ENCODE measurements at regions not wholly inside any gene's neighbourhood (a gene's known extent, or its start where the extent isn't known, plus 50 kb on each side); places are given as distances from the start of the nearest gene placed in this dataset.

GRCh38 chr10:78687626-78688025 is 381.1 kb upstream of the ZMIZ1 start:
- intact Hi-C loops (cut with micrococcal nuclease): no loop called here
- no peaks in the 10 kb centered on the region for H3K4me1 ChIP-seq (ENCODE audit: insufficient read depth, low read length)
- ATAC-seq (no peak), DNase-seq (no peak)
- no peaks in the 10 kb centered on the region for H3K9me2 ChIP-seq (replicated peaks; ENCODE audit: low read length)
- no peaks in the 10 kb centered on the region for H4K20me1 ChIP-seq (ENCODE audit: low read length)
- H3F3A ChIP-seq (ENCODE audit: low read length, unreplicated experiment): no peaks in the 10 kb centered on the region
- no peak overlapping the region for H3K4me2 ChIP-seq (ENCODE audit: low read length)
- peaks cover 6% of the 10 kb centered on the region for H3K27me3 ChIP-seq (ENCODE audit: low read length)
- ChIA-PET POLR2A (ENCODE audit: unreplicated experiment) (no interaction called here), CTCF (no interaction called here)
- no TSS peak for BruUV-seq (replicated peaks)
- no peaks in the 10 kb centered on the region for H3K36me3 ChIP-seq (ENCODE audit: low read depth, low read length)
- no peak overlapping the region for H3K27ac ChIP-seq (ENCODE audit: low read length)
- TF ChIP-seq, protein P1, sequence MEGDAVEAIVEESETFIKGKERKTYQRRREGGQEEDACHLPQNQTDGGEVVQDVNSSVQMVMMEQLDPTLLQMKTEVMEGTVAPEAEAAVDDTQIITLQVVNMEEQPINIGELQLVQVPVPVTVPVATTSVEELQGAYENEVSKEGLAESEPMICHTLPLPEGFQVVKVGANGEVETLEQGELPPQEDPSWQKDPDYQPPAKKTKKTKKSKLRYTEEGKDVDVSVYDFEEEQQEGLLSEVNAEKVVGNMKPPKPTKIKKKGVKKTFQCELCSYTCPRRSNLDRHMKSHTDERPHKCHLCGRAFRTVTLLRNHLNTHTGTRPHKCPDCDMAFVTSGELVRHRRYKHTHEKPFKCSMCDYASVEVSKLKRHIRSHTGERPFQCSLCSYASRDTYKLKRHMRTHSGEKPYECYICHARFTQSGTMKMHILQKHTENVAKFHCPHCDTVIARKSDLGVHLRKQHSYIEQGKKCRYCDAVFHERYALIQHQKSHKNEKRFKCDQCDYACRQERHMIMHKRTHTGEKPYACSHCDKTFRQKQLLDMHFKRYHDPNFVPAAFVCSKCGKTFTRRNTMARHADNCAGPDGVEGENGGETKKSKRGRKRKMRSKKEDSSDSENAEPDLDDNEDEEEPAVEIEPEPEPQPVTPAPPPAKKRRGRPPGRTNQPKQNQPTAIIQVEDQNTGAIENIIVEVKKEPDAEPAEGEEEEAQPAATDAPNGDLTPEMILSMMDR (conservative IDR thresholded peaks at IDR 0.05; ENCODE audit: low read depth, low read length): no peak
- TF ChIP-seq EZH2phosphoT487 (IDR thresholded peaks at IDR 0.05; ENCODE audit: borderline replicate concordance, low read length) (no peak), EZH2 (IDR thresholded peaks at IDR 0.05; ENCODE audit: low read length, unreplicated experiment) (no peak)
- no peak overlapping the region for H2AFZ ChIP-seq (ENCODE audit: low read length)
- no peak overlapping the region for H3K4me3 ChIP-seq (ENCODE audit: low read length)
- no peak overlapping the region for H3K9ac ChIP-seq (ENCODE audit: low read length)
- no peaks in the 10 kb centered on the region for H3K9me3 ChIP-seq (ENCODE audit: low read length)
- no peaks in the 10 kb centered on the region for H3K79me2 ChIP-seq (ENCODE audit: low read length)

DNA sequence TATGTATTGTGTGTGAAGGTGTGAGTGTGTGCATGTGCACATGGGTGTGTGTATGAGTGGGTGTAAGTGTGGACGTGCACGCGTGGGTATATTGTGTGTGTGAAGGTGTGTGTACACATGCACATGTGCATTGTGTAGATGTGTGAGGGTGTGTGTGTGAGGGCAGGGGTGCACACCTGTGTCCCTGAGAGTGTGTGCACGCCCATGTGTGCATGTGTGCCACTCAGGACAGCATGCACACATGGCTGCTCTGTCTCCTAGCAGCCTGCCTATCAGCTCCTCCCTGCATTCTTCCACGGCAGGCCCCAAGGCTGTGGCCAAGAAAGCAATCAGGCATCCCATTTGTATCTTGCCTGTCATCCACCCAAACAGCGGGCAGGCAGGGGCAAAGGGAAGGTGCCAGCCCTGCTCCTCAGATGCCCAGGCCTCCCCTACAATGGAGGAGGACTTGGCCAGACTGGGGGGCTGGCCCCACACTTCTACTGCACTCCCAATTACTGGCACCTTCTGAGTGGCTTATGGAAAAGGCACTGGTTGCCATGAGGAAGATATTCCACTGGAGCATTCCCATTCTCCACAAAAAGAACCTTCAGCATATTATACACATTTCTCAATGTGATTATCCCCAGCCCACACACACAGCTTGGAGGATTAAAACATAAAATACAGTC is 380.4 kb upstream of the ZMIZ1 start:
- intact Hi-C loops (cut with micrococcal nuclease): no loop called here
- no peak for DNase-seq
- no peaks in the 10 kb centered on the region for H3K27me3 ChIP-seq (ENCODE audit: low read length)
- no peaks in the 10 kb centered on the region for H4K20me1 ChIP-seq (ENCODE audit: low read length)
- H2AFZ ChIP-seq (ENCODE audit: low read length): no peak overlapping the region
- no TSS peak for BruUV-seq (replicated peaks)
- H3K4me3 ChIP-seq (ENCODE audit: low read length): no peak overlapping the region
- H3F3A ChIP-seq (ENCODE audit: low read length, unreplicated experiment): no peaks in the 10 kb centered on the region
- no peaks in the 10 kb centered on the region for H3K4me1 ChIP-seq (ENCODE audit: insufficient read depth, low read length)
- H3K79me2 ChIP-seq (ENCODE audit: low read length): no peaks in the 10 kb centered on the region
- ATAC-seq: peak; percentile 10; the same call in 1 of the 2 replicates
- TF ChIP-seq, protein P1 (conservative IDR thresholded peaks at IDR 0.05; ENCODE audit: low read depth, low read length): no peak
- TF ChIP-seq EZH2 (IDR thresholded peaks at IDR 0.05; ENCODE audit: low read length, unreplicated experiment) (no peak), EZH2phosphoT487 (IDR thresholded peaks at IDR 0.05; ENCODE audit: borderline replicate concordance, low read length) (no peak)
- ChIA-PET POLR2A (ENCODE audit: unreplicated experiment) (no interaction called here), CTCF (no interaction called here)
- no peak overlapping the region for H3K27ac ChIP-seq (ENCODE audit: low read length)
- H3K9ac ChIP-seq (ENCODE audit: low read length): no peak overlapping the region
- no peaks in the 10 kb centered on the region for H3K9me3 ChIP-seq (ENCODE audit: low read length)
- no peaks in the 10 kb centered on the region for H3K36me3 ChIP-seq (ENCODE audit: low read depth, low read length)
- H3K4me2 ChIP-seq (ENCODE audit: low read length): no peak overlapping the region
- H3K9me2 ChIP-seq (replicated peaks; ENCODE audit: low read length): no peaks in the 10 kb centered on the region

- Histone ChIP-seq H4K20me1 (ENCODE audit: low read length) (no peaks in the 10 kb centered on the region), H3K36me3 (ENCODE audit: low read depth, low read length) (no peaks in the 10 kb centered on the region), H3K9ac (ENCODE audit: low read length) (no peak overlapping the region), H3K4me2 (ENCODE audit: low read length) (no peak overlapping the region), H3K9me3 (ENCODE audit: low read length) (no peaks in the 10 kb centered on the region), H3K27me3 (ENCODE audit: low read length) (no peaks in the 10 kb centered on the region), H3K4me1 (ENCODE audit: insufficient read depth, low read length) (no peaks in the 10 kb centered on the region), H3F3A (ENCODE audit: low read length, unreplicated experiment) (no peaks in the 10 kb centered on the region), H2AFZ (ENCODE audit: low read length) (peak overlapping the region; percentile 2; the same call in 1 of the 2 replicates), H3K4me3 (ENCODE audit: low read length) (no peak overlapping the region), H3K79me2 (ENCODE audit: low read length) (no peaks in the 10 kb centered on the region), H3K9me2 (replicated peaks; ENCODE audit: low read length) (no peaks in the 10 kb centered on the region), H3K27ac (ENCODE audit: low read length) (no peak overlapping the region)
- no TSS peak for BruUV-seq (replicated peaks)
- intact Hi-C loops (cut with micrococcal nuclease): no loop called here
- TF ChIP-seq, protein P1 (conservative IDR thresholded peaks at IDR 0.05; ENCODE audit: low read depth, low read length): no peak
- TF ChIP-seq EZH2 (IDR thresholded peaks at IDR 0.05; ENCODE audit: low read length, unreplicated experiment) (no peak), EZH2phosphoT487 (IDR thresholded peaks at IDR 0.05; ENCODE audit: borderline replicate concordance, low read length) (no peak)
- ATAC-seq: no peak; the same call in 1 of the 2 replicates
- POLR2A ChIA-PET (ENCODE audit: unreplicated experiment): interaction anchor here (0.6 kb wide), 1 partner anchor 18 kb away, joined by 5 read pairs; no protein-coding TSS in a partner anchor
- no peak for DNase-seq
- CTCF ChIA-PET: no interaction called here
Measured at GRCh38 chr10:78688901-78689583, 379.7 kb upstream of the ZMIZ1 start.

All from PC-3 (cell line).